HL-60 (cell line): ENCODE measurements at regions not wholly inside any gene's neighbourhood (a gene's known extent, or its start where the extent isn't known, plus 50 kb on each side); places are given as distances from the start of the nearest gene placed in this dataset.

ENCODE experiments used
- DNase-seq, 2 experiments: peaks; one replicate each; pipeline ENCODE4 v3.0.0-alpha.2; 2010 to 2020; ENCODE audit warnings: low read depth in 1 of 2, low spot score in 1 of 2
- H3K27ac ChIP-seq: fragments of 250-450 bp; sonication (Bioruptor Pico); replicated peaks from 2 replicates; pipeline ENCODE4 v1.5.1; 2020; ENCODE audit warnings: mild to moderate bottlenecking, moderate library complexity
- H3K27me3 ChIP-seq: fragments of 250-450 bp; sonication (Bioruptor Pico); 2 replicates; pipeline ENCODE4 v1.5.1; 2021; ENCODE audit warnings: mild to moderate bottlenecking, moderate library complexity; ENCODE audit not compliant: insufficient read depth, poor library complexity, severe bottlenecking
- H3K4me3 ChIP-seq: replicated peaks from 2 replicates; pipeline ENCODE4 v1.5.1; 2011; ENCODE audit warnings: mild to moderate bottlenecking, control low read depth, low read length; ENCODE audit not compliant: insufficient read depth
- CTCF ChIP-seq: IDR thresholded peaks from one replicate; pipeline ENCODE4 v1.5.1; 2011; ENCODE audit warnings: low read length, control low read depth, inconsistent platforms; ENCODE audit not compliant: insufficient read depth
- GABPA ChIP-seq: IDR thresholded peaks from 2 replicates; pipeline ENCODE4 v1.6.1; 2012; ENCODE audit warnings: low read depth
- POLR2AphosphoS5 ChIP-seq: IDR thresholded peaks from 2 replicates; pipeline ENCODE4 v1.6.1; 2012; ENCODE audit warnings: low read depth
- REST ChIP-seq: IDR thresholded peaks from 2 replicates; pipeline ENCODE4 v1.6.1; 2012; ENCODE audit warnings: low read depth; ENCODE audit not compliant: insufficient replicate concordance
- SPI1 ChIP-seq: IDR thresholded peaks from 2 replicates; pipeline ENCODE4 v1.6.1; 2012; ENCODE audit warnings: low read depth, mild to moderate bottlenecking, borderline replicate concordance

- no peak overlapping the region for H3K27ac ChIP-seq
- no peaks in the 10 kb centered on the region for H3K27me3 ChIP-seq
- no peak overlapping the region for H3K4me3 ChIP-seq
- TF ChIP-seq SPI1 (no peak), POLR2AphosphoS5 (no peak), REST (no peak), GABPA (no peak), CTCF (no peak)
- no peak for DNase-seq
Observed at GRCh38 chr1:61618193-61618592, 106.7 kb downstream of the TM2D1 start.

- Histone ChIP-seq H3K27me3 (no peaks in the 10 kb centered on the region), H3K27ac (no peak overlapping the region), H3K4me3 (no peak overlapping the region)
- DNase-seq = no peak
- no peak for TF ChIP-seq SPI1
Observed at GRCh38 chr1:61616830-61617229, 108.1 kb downstream of the TM2D1 start.

GRCh38 chr1:61612602-61613001 lies 112.3 kb downstream of the TM2D1 start:
- DNase-seq = peak in 1 of 2 experiments; percentile 88
- Histone ChIP-seq H3K4me3 (no peak overlapping the region), H3K27ac (peak overlapping the region; percentile 73), H3K27me3 (no peaks in the 10 kb centered on the region)
- peak; percentile 84 for TF ChIP-seq SPI1
- peak; percentile 88 for TF ChIP-seq POLR2AphosphoS5
- no peak for TF ChIP-seq CTCF

- no peak overlapping the region for H3K27ac ChIP-seq
- H3K4me3 ChIP-seq = no peak overlapping the region
- H3K27me3 ChIP-seq = no peaks in the 10 kb centered on the region
- DNase-seq = no peak
- TF ChIP-seq REST (no peak), POLR2AphosphoS5 (no peak), CTCF (no peak), SPI1 (no peak)
Observed at GRCh38 chr1:61609040-61609439, 115.9 kb downstream of the TM2D1 start.
